ENCODE measurements at regions not wholly inside any gene's neighbourhood (a gene's known extent, or its start where the extent isn't known, plus 50 kb on each side); places are given as distances from the start of the nearest gene placed in this dataset.

- ATAC-seq (no peak), FAIRE-seq (no peak), DNase-seq (ENCODE audit: low read depth, low spot score) (no peak)
- in situ Hi-C loops (cut with MboI): no loop called here
- ChIA-PET POLR2A (no interaction called here), RAD21 (ENCODE audit: unreplicated experiment) (no interaction called here), SMC1A (ENCODE audit: uncharacterized antibody, unreplicated experiment) (no interaction called here), CTCF (no interaction called here)
- Histone ChIP-seq H2AFZ (ENCODE audit: control insufficient read depth, low read depth, low read length) (no peak overlapping the region), H3K27ac (ENCODE audit: control insufficient read depth, insufficient read depth) (no peak overlapping the region), H3K4me1 (ENCODE audit: control insufficient read depth, insufficient read depth, low read length) (no peaks in the 10 kb centered on the region), H4K20me1 (ENCODE audit: control insufficient read depth, insufficient read depth) (no peaks in the 10 kb centered on the region), H3K4me2 (ENCODE audit: control insufficient read depth, insufficient read depth) (no peak overlapping the region), H3K79me2 (ENCODE audit: control insufficient read depth, insufficient read depth, low read length) (no peaks in the 10 kb centered on the region), H3K9me3 (replicated peaks; ENCODE audit: control insufficient read depth, insufficient read depth, low read length) (no peaks in the 10 kb centered on the region), H3K4me3 (no peak overlapping the region), H3K27me3 (replicated peaks in 1 of 2; ENCODE audit: control insufficient read depth in 2 of 2, insufficient read depth in 2 of 2, low read length in 1 of 2) (no peaks in the 10 kb centered on the region), H3K36me3 (ENCODE audit: control insufficient read depth in 2 of 2, insufficient read depth in 2 of 2, low read length in 1 of 2) (no peaks in the 10 kb centered on the region), H3K9ac (ENCODE audit: control insufficient read depth, insufficient read depth, low read length) (no peak overlapping the region)
- TF ChIP-seq JUND (IDR thresholded peaks at IDR 0.05; ENCODE audit: low read depth, low read length): no peak
- no peak for TF ChIP-seq SIX5 (IDR thresholded peaks at IDR 0.05; ENCODE audit: low read depth, low read length, severe bottlenecking)
- TF ChIP-seq BMI1 (IDR thresholded peaks at IDR 0.05; ENCODE audit: borderline replicate concordance): no peak
- no peak for TF ChIP-seq EZH2 (IDR thresholded peaks at IDR 0.05; ENCODE audit: borderline replicate concordance, control insufficient read depth, low read depth, low read length)
- TF ChIP-seq RAD51 (IDR thresholded peaks at IDR 0.05): no peak
- TF ChIP-seq YY1 (IDR thresholded peaks at IDR 0.05; ENCODE audit: low read depth, low read length): no peak
- TF ChIP-seq SP1 (IDR thresholded peaks at IDR 0.05; ENCODE audit: low read depth, low read length): no peak
- no peak for TF ChIP-seq ZZZ3 (IDR thresholded peaks at IDR 0.05; ENCODE audit: control insufficient read depth, insufficient read length, low read depth)
- no peak for TF ChIP-seq CBX5 (IDR thresholded peaks at IDR 0.05; ENCODE audit: low read depth)
- no peak for TF ChIP-seq HSF1 (IDR thresholded peaks at IDR 0.05; ENCODE audit: low read depth, low read length)
- TF ChIP-seq ZBTB11 (CRISPR knock-in tag; IDR thresholded peaks at IDR 0.05): no peak
- no peak for TF ChIP-seq ATF7 (IDR thresholded peaks at IDR 0.05; ENCODE audit: low read depth)
- TF ChIP-seq BHLHE40 (IDR thresholded peaks at IDR 0.05; ENCODE audit: borderline replicate concordance in 1 of 2, low read depth in 2 of 2, low read length in 1 of 2): no peak
- no peak for TF ChIP-seq POLR2A (IDR thresholded peaks at IDR 0.05; ENCODE audit: low read depth, low read length)
- no peak for TF ChIP-seq MTA3 (IDR thresholded peaks at IDR 0.05; ENCODE audit: borderline replicate concordance, low read length)
- no peak for TF ChIP-seq TCF12 (IDR thresholded peaks at IDR 0.05; ENCODE audit: low read depth, low read length)
- TF ChIP-seq GABPA (IDR thresholded peaks at IDR 0.05; ENCODE audit: low read depth): no peak
- no peak for TF ChIP-seq ZNF384 (IDR thresholded peaks at IDR 0.05; ENCODE audit: borderline replicate concordance, low read depth, low read length)
- intact Hi-C loops (cut with micrococcal nuclease; ENCODE audit: unreplicated experiment): no loop called here
- 52% methylated on average over 10 of the region's 10 CpGs for WGBS (ENCODE audit: insufficient coverage, insufficient replicate concordance, low lambda C conversion rate, missing lambda C conversion rate)
- no TSS peak for BruUV-seq (replicated peaks)
These were observed 193.8 kb upstream of the TLE3 start for GRCh38 chr15:70291305-70292075.
